T-cell (primary cell): ENCODE measurements at regions not wholly inside any gene's neighbourhood (a gene's known extent, or its start where the extent isn't known, plus 50 kb on each side); places are given as distances from the start of the nearest gene placed in this dataset.

Experiments used
- ATAC-seq, 4 experiments: fragments of 200-7000 bp in 3 of 4; fragments of 150-1000 bp in 1 of 4; cut with Tn5 transposase; replicated peaks in 1 of 4; 1 replicate in 3 of 4; 2 replicates in 1 of 4; pipeline ENCODE4 v1.10.0; 2021; ENCODE audit warnings: moderate library complexity in 3 of 4, mild to moderate bottlenecking in 2 of 4, moderate number of reproducible peaks in 1 of 4
- CTCF ChIA-PET, 2 donors: fragments of 300-600 bp; sonication (Branson Sonifier 250); formaldehyde crosslinking; loops; one replicate each; lab custom pipeline; 2022; ENCODE audit warnings: antibody characterized with exemption in 2 of 2; lab: Charles Lee
- POLR2A ChIA-PET, 2 donors: fragments of 300-600 bp; sonication (Branson Sonifier 250); formaldehyde crosslinking; loops; one replicate each; lab custom pipeline; 2022; ENCODE audit warnings: antibody characterized with exemption in 2 of 2; lab: Charles Lee
- DNase-seq, 35 experiments: peaks; one replicate each; pipeline versions ENCODE4 v3.0.0 to v3.0.0-alpha.2; 2013 to 2023
- H3K27ac ChIP-seq: one replicate; pipeline ENCODE4 v1.5.1; 2013; ENCODE audit warnings: low read length
- H3K27me3 ChIP-seq, 2 experiments: replicated peaks in 1 of 2; 1 replicate in 1 of 2; 2 replicates in 1 of 2; pipeline versions ENCODE4 v1.6.1 to v1.7.0; 2013; ENCODE audit warnings: low read length in 1 of 2, mixed read lengths in 1 of 2; ENCODE audit not compliant: control insufficient read depth in 2 of 2, insufficient read depth in 2 of 2; ENCODE audit errors: extremely low read depth in 1 of 2
- H3K36me3 ChIP-seq, 2 donors: 1 replicate in 1 of 2; 2 replicates in 1 of 2; pipeline versions ENCODE4 v1.6.1 to v1.7.0; 2013; ENCODE audit warnings: low read length in 1 of 2; ENCODE audit not compliant: control insufficient read depth in 2 of 2, insufficient read depth in 1 of 2; ENCODE audit errors: extremely low read depth in 1 of 2
- H3K4me1 ChIP-seq, 2 experiments: 1 replicate in 1 of 2; 2 replicates in 1 of 2; pipeline versions ENCODE4 v1.6.1 to v1.7.0; 2013; ENCODE audit warnings: low read length in 2 of 2, mixed read lengths in 1 of 2; ENCODE audit not compliant: insufficient read depth in 2 of 2, control insufficient read depth in 1 of 2; ENCODE audit errors: extremely low read depth in 1 of 2
- H3K4me3 ChIP-seq, 2 donors: 1 replicate in 1 of 2; 2 replicates in 1 of 2; pipeline versions ENCODE4 v1.5.1 to v1.7.0; 2013; ENCODE audit warnings: mild to moderate bottlenecking in 2 of 2, low read length in 1 of 2, moderate library complexity in 1 of 2; ENCODE audit not compliant: control insufficient read depth in 1 of 2; ENCODE audit errors: extremely low read depth in 1 of 2
- H3K9me3 ChIP-seq: 2 replicates; pipeline ENCODE4 v1.7.0; 2013
- H3K27ac Mint-ChIP-seq, 2 donors: one replicate each; pipeline ENCODE4 v1.8.0; 2020 to 2021; ENCODE audit warnings: mild to moderate bottlenecking in 2 of 2, mixed read lengths in 2 of 2
- H3K27me3 Mint-ChIP-seq, 2 donors: one replicate each; pipeline ENCODE4 v1.8.0; 2021 to 2022; ENCODE audit warnings: mixed read lengths in 2 of 2
- H3K36me3 Mint-ChIP-seq: one replicate; pipeline ENCODE4 v1.8.0; 2021; ENCODE audit warnings: mixed read lengths
- H3K4me1 Mint-ChIP-seq, 3 donors: one replicate each; pipeline ENCODE4 v1.8.0; 2020 to 2022; ENCODE audit warnings: mixed read lengths in 3 of 3, mild to moderate bottlenecking in 1 of 3
- H3K4me3 Mint-ChIP-seq, 3 donors: one replicate each; pipeline ENCODE4 v1.8.0; 2020 to 2022; ENCODE audit warnings: mild to moderate bottlenecking in 3 of 3, mixed read lengths in 3 of 3, moderate library complexity in 3 of 3
- H3K9me3 Mint-ChIP-seq, 3 donors: one replicate each; pipeline ENCODE4 v1.8.0; 2020 to 2022; ENCODE audit warnings: mixed read lengths in 3 of 3
- WGBS: methylation state at CpG from one replicate; pipeline ENCODE4 v1.1.5; 2013; ENCODE audit warnings: missing lambda C conversion rate; ENCODE audit not compliant: insufficient coverage; 5-methylcytosine and 5-hydroxymethylcytosine counted together

GRCh38 chr10:131760416-131761166 is 140.2 kb upstream of the PPP2R2D start:
- ChIA-PET POLR2A (no interaction called here), CTCF (no interaction called here)
- H3K9me3 Mint-ChIP-seq: no peaks in the 10 kb centered on the region
- H3K4me1 ChIP-seq: no peaks in the 10 kb centered on the region
- no peak overlapping the region for H3K27ac ChIP-seq
- peaks cover 19 to 33% of the 10 kb centered on the region in 2 donors for H3K27me3 Mint-ChIP-seq
- H3K36me3 Mint-ChIP-seq: no peaks in the 10 kb centered on the region
- ATAC-seq (no peak), DNase-seq (no peak)
- no peaks in the 10 kb centered on the region for H3K36me3 ChIP-seq
- H3K4me3 Mint-ChIP-seq: no peak overlapping the region
- WGBS: 87% methylated on average over 3 of the region's 10 CpGs
- H3K27me3 ChIP-seq: peaks cover 0 to 17% of the 10 kb centered on the region in 2 experiments
- H3K4me3 ChIP-seq: no peak overlapping the region
- no peaks in the 10 kb centered on the region for H3K4me1 Mint-ChIP-seq
- H3K9me3 ChIP-seq: no peaks in the 10 kb centered on the region
- no peak overlapping the region for H3K27ac Mint-ChIP-seq

- ATAC-seq (no peak), DNase-seq (no peak)
- peaks cover 0 to 17% of the 10 kb centered on the region in 2 experiments for H3K27me3 ChIP-seq
- no peaks in the 10 kb centered on the region for H3K36me3 ChIP-seq
- H3K4me3 ChIP-seq: no peak overlapping the region
- Mint-ChIP-seq H3K36me3 (no peaks in the 10 kb centered on the region), H3K27me3 (peaks cover 19 to 36% of the 10 kb centered on the region in 2 donors), H3K27ac (no peak overlapping the region), H3K4me3 (no peak overlapping the region), H3K9me3 (no peaks in the 10 kb centered on the region), H3K4me1 (no peaks in the 10 kb centered on the region)
- H3K27ac ChIP-seq: no peak overlapping the region
- no peaks in the 10 kb centered on the region for H3K4me1 ChIP-seq
- H3K9me3 ChIP-seq: no peaks in the 10 kb centered on the region
- ChIA-PET CTCF (no interaction called here), POLR2A (no interaction called here)
- WGBS: 75% methylated on average over 11 of the region's 15 CpGs
These were observed 137.8 kb upstream of the PPP2R2D start for GRCh38 chr10:131762789-131763696.

- no peaks in the 10 kb centered on the region for H3K36me3 ChIP-seq
- Mint-ChIP-seq H3K4me3 (no peak overlapping the region), H3K27me3 (peaks cover 17 to 34% of the 10 kb centered on the region in 2 donors), H3K36me3 (no peaks in the 10 kb centered on the region), H3K9me3 (no peaks in the 10 kb centered on the region), H3K27ac (no peak overlapping the region), H3K4me1 (no peaks in the 10 kb centered on the region)
- H3K27ac ChIP-seq: no peak overlapping the region
- H3K27me3 ChIP-seq: peaks cover 0 to 11% of the 10 kb centered on the region in 2 experiments
- no peaks in the 10 kb centered on the region for H3K9me3 ChIP-seq
- no peak for DNase-seq
- WGBS: 84% methylated on average over 7 of the region's 9 CpGs
- ATAC-seq: no peak
- H3K4me3 ChIP-seq: no peak overlapping the region
- ChIA-PET CTCF (no interaction called here), POLR2A (no interaction called here)
- no peaks in the 10 kb centered on the region for H3K4me1 ChIP-seq
These were observed 135.9 kb upstream of the PPP2R2D start for GRCh38 chr10:131764929-131765328.

- Histone ChIP-seq H3K36me3 (no peaks in the 10 kb centered on the region), H3K27me3 (peaks cover 0 to 5% of the 10 kb centered on the region in 2 experiments), H3K4me3 (no peak overlapping the region), H3K27ac (no peak overlapping the region), H3K9me3 (no peaks in the 10 kb centered on the region), H3K4me1 (no peaks in the 10 kb centered on the region)
- Mint-ChIP-seq H3K9me3 (no peaks in the 10 kb centered on the region), H3K36me3 (no peaks in the 10 kb centered on the region), H3K27ac (no peak overlapping the region), H3K4me1 (no peaks in the 10 kb centered on the region), H3K27me3 (peaks cover 13 to 31% of the 10 kb centered on the region in 2 donors), H3K4me3 (no peak overlapping the region)
- DNase-seq (no peak), ATAC-seq (no peak)
- ChIA-PET CTCF (no interaction called here), POLR2A (no interaction called here)
- 89% methylated on average over 13 of the region's 17 CpGs for WGBS
These were observed 134.7 kb upstream of the PPP2R2D start for GRCh38 chr10:131766096-131766495.

GRCh38 chr10:131767716-131768115 is 133.1 kb upstream of the PPP2R2D start:
- Mint-ChIP-seq H3K27me3 (peaks cover 11 to 21% of the 10 kb centered on the region in 2 donors), H3K4me3 (no peak overlapping the region), H3K27ac (no peak overlapping the region), H3K4me1 (no peaks in the 10 kb centered on the region), H3K36me3 (no peaks in the 10 kb centered on the region), H3K9me3 (no peaks in the 10 kb centered on the region)
- peaks cover 0 to 9% of the 10 kb centered on the region in 2 experiments for H3K27me3 ChIP-seq
- no peak for ATAC-seq
- WGBS: 76% methylated on average over 6 of the region's 7 CpGs
- no peak for DNase-seq
- no peaks in the 10 kb centered on the region for H3K9me3 ChIP-seq
- ChIA-PET POLR2A (no interaction called here), CTCF (no interaction called here)
- no peaks in the 10 kb centered on the region for H3K36me3 ChIP-seq
- no peak overlapping the region for H3K4me3 ChIP-seq
- no peaks in the 10 kb centered on the region for H3K4me1 ChIP-seq
- H3K27ac ChIP-seq: no peak overlapping the region

- no peaks in the 10 kb centered on the region for H3K36me3 Mint-ChIP-seq
- DNase-seq (no peak), ATAC-seq (no peak)
- H3K27ac Mint-ChIP-seq: no peak overlapping the region
- H3K4me3 ChIP-seq: no peak overlapping the region
- ChIA-PET CTCF (no interaction called here), POLR2A (no interaction called here)
- 80% methylated on average over 7 of the region's 19 CpGs for WGBS
- peaks cover 0 to 7% of the 10 kb centered on the region in 2 experiments for H3K4me1 ChIP-seq
- no peak overlapping the region for H3K4me3 Mint-ChIP-seq
- no peaks in the 10 kb centered on the region for H3K4me1 Mint-ChIP-seq
- H3K9me3 Mint-ChIP-seq: no peaks in the 10 kb centered on the region
- H3K27me3 Mint-ChIP-seq: peaks cover 6 to 15% of the 10 kb centered on the region in 2 donors
- H3K27ac ChIP-seq: no peak overlapping the region
- H3K27me3 ChIP-seq: peaks cover 0 to 8% of the 10 kb centered on the region in 2 experiments
- H3K9me3 ChIP-seq: no peaks in the 10 kb centered on the region
- H3K36me3 ChIP-seq: no peaks in the 10 kb centered on the region
These were observed 131.0 kb upstream of the PPP2R2D start for GRCh38 chr10:131769571-131770410.
